ENCODE measurements at regions not wholly inside any gene's neighbourhood (a gene's known extent, or its start where the extent isn't known, plus 50 kb on each side); places are given as distances from the start of the nearest gene placed in this dataset.

- DNase-seq, result no peak
Measured at GRCh38 chr5:173720953-173721600, 104.6 kb upstream of the BOD1 start.

GRCh38 chr5:173721601-173722232 lies 105.3 kb upstream of the BOD1 start:
- no peak for DNase-seq

- DNase-seq, result no peak
Measured at GRCh38 chr5:173726846-173727557, 110.6 kb upstream of the BOD1 start.

DNA sequence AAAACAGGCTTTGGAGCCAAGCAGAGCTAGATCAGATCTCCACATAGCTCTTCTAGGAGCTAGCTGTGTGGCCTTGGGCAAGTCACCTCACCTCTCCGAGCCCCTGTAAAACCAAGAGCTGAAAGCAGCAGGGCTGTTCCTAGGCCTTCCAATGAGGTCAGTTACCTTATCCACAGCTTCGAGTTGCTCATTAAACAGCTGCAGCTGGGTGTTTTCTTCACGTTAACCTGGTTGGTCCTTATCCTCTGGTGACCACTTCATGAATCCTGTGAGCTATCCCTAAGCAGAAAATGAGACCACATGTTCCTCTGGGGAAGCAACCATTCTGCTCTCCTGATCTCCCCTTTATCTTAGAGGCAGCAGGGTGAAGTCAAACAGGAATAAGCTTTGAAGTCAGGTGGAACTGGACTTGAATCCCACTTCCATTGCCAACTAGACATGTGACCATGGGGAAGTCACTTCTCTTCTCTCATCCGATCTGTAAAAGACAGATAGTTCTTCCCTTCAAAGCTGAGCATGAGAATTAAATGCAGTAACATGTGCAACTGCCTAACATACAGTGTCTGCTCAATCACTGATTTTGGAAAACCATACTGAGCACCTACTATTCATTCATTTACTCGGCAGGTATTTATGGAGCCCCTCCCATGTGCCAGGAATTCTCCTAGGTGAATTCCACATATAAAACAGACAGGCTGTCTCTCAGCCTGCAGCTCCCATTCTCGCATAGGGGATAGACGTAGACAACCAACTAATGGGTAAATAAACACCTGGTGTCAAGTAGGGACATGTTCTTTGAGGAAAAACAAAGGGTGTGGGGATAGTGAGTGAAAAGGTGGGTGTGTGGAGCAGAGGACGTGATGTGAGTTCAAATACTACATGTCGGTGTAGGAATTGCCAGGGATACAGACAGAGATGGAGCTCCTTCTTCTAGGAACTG lies 111.7 kb upstream of the BOD1 start:
- no peak for DNase-seq

GRCh38 chr5:173729079-173729765 lies 112.8 kb upstream of the BOD1 start:
- DNase-seq, result no peak

DNA sequence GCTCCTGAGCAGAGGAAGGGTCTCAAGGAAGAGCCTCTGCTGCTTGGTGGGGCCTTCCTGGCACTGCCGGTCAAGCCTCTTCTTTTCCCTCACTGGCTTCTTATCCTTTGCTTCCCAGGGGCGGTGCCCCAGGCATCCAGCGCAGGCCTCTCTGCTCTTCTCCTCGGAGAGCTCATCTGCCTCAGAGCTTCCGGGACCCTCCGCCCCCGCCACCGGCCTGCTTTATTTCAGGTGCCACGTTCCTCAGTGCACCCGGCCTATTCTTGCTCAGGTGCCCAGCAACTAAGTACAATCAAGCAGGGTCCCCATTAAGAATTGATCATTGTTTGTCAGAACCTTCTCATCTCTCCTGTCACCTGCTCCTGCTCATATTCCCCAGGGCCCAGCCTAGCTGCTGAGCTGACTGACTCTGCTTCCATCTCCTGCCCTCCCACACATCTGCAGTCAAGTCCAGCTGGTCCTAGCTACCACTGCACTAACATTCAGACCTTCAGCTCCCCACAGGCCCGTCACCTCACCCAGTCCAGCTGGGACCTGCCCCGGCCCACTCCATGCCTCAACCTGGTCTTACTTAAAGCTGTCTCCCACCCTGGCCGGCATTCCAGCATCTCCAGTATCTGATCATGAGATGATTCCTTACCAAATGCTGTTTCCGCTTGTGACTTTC lies 114.3 kb upstream of the BOD1 start:
- DNase-seq, result no peak

GRCh38 chr5:173733021-173733420 lies 116.6 kb upstream of the BOD1 start:
- DNase-seq, result no peak

DNA sequence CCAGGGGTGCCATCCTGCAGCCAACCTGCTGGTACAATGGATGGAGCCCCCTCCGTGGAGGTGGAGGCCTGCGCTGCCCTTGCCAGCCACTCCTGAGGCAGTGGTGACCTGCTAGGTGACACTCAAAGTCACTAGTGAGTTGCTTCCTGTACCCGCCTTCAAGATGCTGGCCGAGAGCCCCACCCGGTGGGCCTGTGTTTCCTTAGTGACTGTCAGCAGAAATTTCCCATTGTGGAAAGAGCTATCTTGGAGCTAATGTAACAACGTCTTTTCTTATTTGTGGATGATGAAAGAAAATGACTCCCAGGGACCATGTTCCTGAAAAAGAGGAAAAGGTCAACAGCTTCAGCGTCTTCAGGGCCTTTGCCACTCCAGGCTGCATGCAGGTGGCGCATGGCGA lies 117.0 kb upstream of the BOD1 start:
- DNase-seq, result no peak

DNA sequence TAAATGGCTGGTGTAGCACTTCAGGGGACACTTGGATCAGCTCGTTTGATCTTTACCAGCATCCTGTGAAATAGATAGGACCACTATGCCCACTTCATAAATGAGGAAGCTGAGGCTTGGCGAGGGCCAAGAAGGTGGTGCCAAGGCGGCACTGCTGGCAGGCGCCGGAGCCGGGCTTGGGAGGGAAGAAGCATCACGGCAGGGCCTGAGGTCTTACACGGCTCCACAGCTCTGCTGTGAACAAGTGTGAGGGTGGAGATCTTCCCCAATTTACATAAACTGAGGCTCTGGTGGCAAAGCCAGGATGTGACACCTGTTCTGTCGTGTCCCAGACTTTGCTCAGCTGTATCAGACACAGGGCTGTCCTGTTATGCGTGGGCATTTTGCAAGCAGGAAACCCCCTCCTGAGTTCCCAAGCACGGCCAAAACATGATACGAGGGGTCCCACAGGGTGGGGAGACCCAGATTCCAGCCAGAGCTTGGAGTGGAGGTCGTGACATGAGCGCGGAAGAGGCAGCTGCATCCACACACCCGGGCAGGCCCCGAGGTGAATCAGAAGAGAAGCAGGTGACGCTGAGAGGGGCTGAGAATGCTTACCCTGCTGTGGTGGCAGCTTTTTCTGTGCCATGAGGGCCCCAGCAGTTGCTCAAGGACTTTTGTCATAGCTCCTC lies 117.5 kb upstream of the BOD1 start:
- DNase-seq, result no peak

- no peak for DNase-seq
Measured at GRCh38 chr5:173734716-173735115, 118.3 kb upstream of the BOD1 start.

GRCh38 chr5:173735184-173735583 lies 118.7 kb upstream of the BOD1 start:
- DNase-seq, result no peak

DNA sequence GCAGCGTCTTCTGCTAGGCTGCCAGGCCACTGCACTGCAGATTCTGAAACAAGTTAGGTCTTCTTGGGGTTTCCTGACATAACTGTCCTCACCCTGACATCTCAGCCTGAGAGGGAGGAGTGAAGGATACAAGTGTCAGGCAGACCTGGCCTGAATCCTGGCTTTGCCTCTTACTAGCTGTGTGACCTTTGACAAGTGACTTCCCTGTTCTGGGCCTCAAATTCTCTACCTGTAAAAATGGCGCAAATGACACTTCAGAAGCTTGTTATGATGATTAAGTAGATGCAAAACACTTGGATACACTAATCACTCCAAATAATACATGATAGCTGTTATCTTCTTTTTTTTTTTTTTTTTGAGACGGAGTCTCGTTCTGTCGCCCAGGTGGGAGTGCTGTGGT lies 119.2 kb upstream of the BOD1 start:
- no peak for DNase-seq

GRCh38 chr5:173736374-173736773 lies 119.9 kb upstream of the BOD1 start:
- DNase-seq, result no peak

DNA sequence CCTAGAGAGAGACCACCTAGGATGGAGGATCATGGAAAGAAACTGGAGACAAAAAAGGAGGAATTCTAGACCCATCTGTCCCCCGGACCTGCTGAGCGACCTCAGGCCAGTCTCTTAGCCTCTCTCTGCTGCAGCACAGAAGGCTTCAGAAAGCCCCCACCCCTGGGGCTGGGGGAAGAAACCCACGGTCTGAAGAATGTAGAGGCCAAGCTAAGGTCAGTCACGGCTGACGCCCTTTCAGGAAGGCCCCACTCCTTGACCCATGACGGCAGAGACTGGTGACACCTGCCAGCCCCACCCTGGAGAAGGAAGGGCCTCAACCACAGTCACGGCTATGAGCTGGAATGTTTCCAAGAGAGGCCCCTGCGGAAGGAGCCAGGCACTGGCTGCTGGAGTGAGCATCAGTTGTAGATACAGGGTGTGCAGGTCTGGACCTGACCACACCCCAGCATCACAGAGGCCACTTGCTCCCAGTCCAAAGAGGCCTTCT lies 120.5 kb upstream of the BOD1 start:
- DNase-seq, result no peak

GRCh38 chr5:173739741-173740140 lies 123.3 kb upstream of the BOD1 start:
- DNase-seq, result no peak

GRCh38 chr5:173740400-173740799 lies 124.0 kb upstream of the BOD1 start:
- no peak for DNase-seq

- DNase-seq, result no peak
Measured at GRCh38 chr5:173741087-173741486, 124.6 kb upstream of the BOD1 start.

- DNase-seq, result no peak
Measured at GRCh38 chr5:173741729-173742431, 125.4 kb upstream of the BOD1 start.

DNA sequence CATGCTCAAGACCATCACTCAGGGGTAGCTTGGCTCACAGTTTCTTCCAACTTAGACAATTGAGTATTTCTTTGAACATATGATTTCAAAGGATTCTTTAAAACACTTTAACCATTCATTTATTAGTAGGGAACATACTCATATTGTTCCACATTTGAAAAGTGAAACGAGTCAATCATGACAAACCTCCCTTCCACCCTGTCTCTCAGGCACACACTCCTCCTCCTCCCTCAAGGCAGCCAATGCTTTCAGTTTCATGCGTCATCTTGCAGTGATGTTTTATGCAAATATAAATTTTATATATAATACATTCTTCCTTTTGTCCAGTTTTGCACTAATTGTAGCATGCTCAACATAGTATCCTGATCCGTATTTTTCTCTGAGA lies 126.0 kb upstream of the BOD1 start:
- no peak for DNase-seq

GRCh38 chr5:173743641-173744343 lies 127.3 kb upstream of the BOD1 start:
- DNase-seq, result no peak
